Ramos (cell line): ENCODE measurements at regions not wholly inside any gene's neighbourhood (a gene's known extent, or its start where the extent isn't known, plus 50 kb on each side); places are given as distances from the start of the nearest gene placed in this dataset.

Experiments
- in situ Hi-C: fragments of 300-500 bp; cut with MboI; formaldehyde crosslinking; loops from one replicate; pipeline ENCODE4 v1.14.3; 2022; ENCODE audit warnings: low sequenced_read_pairs; ENCODE audit not compliant: unreplicated experiment

GRCh38 chr9:14560194-14560593, 133.0 kb downstream of the ZDHHC21 start:
- in situ Hi-C loops = no loop called here

GRCh38 chr9:14554886-14555285, 138.3 kb downstream of the ZDHHC21 start:
- in situ Hi-C loops = no loop called here

- in situ Hi-C loops = no loop called here
These were observed 145.8 kb downstream of the ZDHHC21 start for GRCh38 chr9:14547245-14548060.

- in situ Hi-C loops = no loop called here
These were observed 146.5 kb downstream of the ZDHHC21 start for GRCh38 chr9:14546693-14547092.

GRCh38 chr9:14542071-14542470, 151.2 kb downstream of the ZDHHC21 start:
- in situ Hi-C loops = no loop called here

GRCh38 chr9:14538526-14538925, 154.7 kb downstream of the ZDHHC21 start:
- in situ Hi-C loops = no loop called here

GRCh38 chr9:14535161-14535955, 157.9 kb downstream of the ZDHHC21 start:
- in situ Hi-C loops = no loop called here

- in situ Hi-C loops = no loop called here
These were observed 159.2 kb downstream of the ZDHHC21 start for GRCh38 chr9:14533867-14534640.

GRCh38 chr9:14532456-14533115, 160.6 kb downstream of the ZDHHC21 start:
- in situ Hi-C loops = no loop called here

- in situ Hi-C loops = no loop called here
These were observed 161.6 kb downstream of the ZDHHC21 start for GRCh38 chr9:14531341-14532269.

- in situ Hi-C loops = no loop called here
These were observed 162.4 kb downstream of the ZDHHC21 start for GRCh38 chr9:14530841-14531240.

- in situ Hi-C loops = no loop called here
These were observed 162.9 kb downstream of the ZDHHC21 start for GRCh38 chr9:14530366-14530765.

GRCh38 chr9:14529629-14530028, 163.6 kb downstream of the ZDHHC21 start:
- in situ Hi-C loops = no loop called here

- in situ Hi-C loops = no loop called here
These were observed 164.2 kb downstream of the ZDHHC21 start for GRCh38 chr9:14529054-14529453.

GRCh38 chr9:14526504-14526903, 166.7 kb downstream of the ZDHHC21 start:
- in situ Hi-C loops = no loop called here

- in situ Hi-C loops = no loop called here
These were observed 167.4 kb downstream of the ZDHHC21 start for GRCh38 chr9:14525856-14526255.

GRCh38 chr9:14524873-14525515, 168.2 kb downstream of the ZDHHC21 start:
- in situ Hi-C loops = no loop called here

- in situ Hi-C loops = no loop called here
These were observed 169.7 kb downstream of the ZDHHC21 start for GRCh38 chr9:14523545-14523944.
